HFF-Myc (cell line): ENCODE measurements at regions not wholly inside any gene's neighbourhood (a gene's known extent, or its start where the extent isn't known, plus 50 kb on each side); places are given as distances from the start of the nearest gene placed in this dataset.
"Not testable (repeated sequence)": the region's sequence is repeated elsewhere in the genome, so short reads cannot be mapped to it uniquely, and the experiment has no call there.

Experiments used
- DNase-seq: peaks from one replicate; pipeline ENCODE4 v3.0.0-alpha.2; 2011; ENCODE audit warnings: low read depth; ENCODE audit errors: extremely low read depth
- H3K4me3 ChIP-seq: replicated peaks from 2 replicates; pipeline ENCODE4 v1.5.1; 2011; ENCODE audit warnings: low read depth, mild to moderate bottlenecking, control low read depth, low read length
- TF ChIP-seq, protein P1 (sequence below): IDR thresholded peaks from 2 replicates; pipeline ENCODE4 v1.5.1; 2012; ENCODE audit warnings: mild to moderate bottlenecking, low read depth, low read length, control low read depth; ENCODE audit errors: missing control alignments

- TF ChIP-seq, protein P1, sequence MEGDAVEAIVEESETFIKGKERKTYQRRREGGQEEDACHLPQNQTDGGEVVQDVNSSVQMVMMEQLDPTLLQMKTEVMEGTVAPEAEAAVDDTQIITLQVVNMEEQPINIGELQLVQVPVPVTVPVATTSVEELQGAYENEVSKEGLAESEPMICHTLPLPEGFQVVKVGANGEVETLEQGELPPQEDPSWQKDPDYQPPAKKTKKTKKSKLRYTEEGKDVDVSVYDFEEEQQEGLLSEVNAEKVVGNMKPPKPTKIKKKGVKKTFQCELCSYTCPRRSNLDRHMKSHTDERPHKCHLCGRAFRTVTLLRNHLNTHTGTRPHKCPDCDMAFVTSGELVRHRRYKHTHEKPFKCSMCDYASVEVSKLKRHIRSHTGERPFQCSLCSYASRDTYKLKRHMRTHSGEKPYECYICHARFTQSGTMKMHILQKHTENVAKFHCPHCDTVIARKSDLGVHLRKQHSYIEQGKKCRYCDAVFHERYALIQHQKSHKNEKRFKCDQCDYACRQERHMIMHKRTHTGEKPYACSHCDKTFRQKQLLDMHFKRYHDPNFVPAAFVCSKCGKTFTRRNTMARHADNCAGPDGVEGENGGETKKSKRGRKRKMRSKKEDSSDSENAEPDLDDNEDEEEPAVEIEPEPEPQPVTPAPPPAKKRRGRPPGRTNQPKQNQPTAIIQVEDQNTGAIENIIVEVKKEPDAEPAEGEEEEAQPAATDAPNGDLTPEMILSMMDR = no peak
- no peak for DNase-seq
- H3K4me3 ChIP-seq = no peak overlapping the region
Measured at GRCh38 chr2:203626952-203627681, 79.3 kb upstream of the CD28 start.

DNA sequence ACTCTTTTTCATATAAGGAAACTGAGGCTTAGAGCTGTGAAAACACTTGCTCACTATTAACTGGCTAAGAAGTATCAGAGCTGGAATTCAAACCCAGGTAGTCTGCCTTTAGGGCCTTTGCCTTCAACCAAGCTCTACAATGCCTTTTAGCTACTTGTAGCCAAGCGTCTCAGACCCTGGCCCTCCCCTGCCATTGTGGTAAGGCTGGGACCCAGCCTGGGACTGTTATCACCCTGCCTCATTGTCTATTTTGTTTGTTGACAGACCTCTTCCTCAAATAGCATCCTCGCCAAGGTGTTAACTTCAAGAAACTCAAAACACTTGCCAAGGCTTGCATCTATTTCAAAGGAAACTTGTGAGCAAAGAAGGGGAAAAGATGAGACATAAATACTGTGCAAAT lies 76.7 kb upstream of the CD28 start:
- H3K4me3 ChIP-seq = no peak overlapping the region
- no peak for DNase-seq

DNA sequence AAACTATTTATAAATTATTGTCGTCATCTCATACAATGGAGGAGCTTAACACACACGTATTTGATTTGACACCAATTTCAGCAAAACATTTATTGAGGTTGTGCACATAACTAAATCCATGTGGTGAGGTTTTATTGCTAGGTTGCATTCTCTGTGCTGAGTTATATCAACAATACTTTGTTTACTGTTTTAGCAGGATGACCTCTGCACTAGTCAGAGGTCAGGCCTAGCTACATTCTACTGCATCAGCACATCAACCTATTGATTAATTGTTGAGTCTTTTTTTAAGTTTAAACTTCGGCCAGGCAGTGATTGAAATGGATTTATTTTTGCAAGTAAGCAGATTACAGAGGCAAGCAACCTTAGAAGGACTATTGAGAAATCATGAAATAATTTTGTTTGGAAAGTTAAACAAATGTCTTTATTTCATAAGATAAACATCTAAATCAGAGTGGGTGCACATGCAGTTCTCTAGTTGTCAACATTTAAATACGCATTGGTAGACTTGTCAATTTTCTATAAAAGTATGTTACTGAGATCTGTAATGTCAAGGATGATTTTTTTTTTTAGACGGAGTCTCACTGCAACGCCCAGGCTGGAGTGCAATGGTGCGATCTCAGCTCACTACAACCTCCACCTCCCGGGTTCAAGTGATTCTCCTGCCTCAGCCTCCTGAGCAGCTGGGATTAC lies 75.2 kb upstream of the CD28 start:
- TF ChIP-seq, protein P1 = no peak
- no peak overlapping the region for H3K4me3 ChIP-seq
- no peak for DNase-seq

More for the DNA sequence above, 76.7 kb upstream of the CD28 start:
- TF ChIP-seq, protein P1 = no peak

DNA sequence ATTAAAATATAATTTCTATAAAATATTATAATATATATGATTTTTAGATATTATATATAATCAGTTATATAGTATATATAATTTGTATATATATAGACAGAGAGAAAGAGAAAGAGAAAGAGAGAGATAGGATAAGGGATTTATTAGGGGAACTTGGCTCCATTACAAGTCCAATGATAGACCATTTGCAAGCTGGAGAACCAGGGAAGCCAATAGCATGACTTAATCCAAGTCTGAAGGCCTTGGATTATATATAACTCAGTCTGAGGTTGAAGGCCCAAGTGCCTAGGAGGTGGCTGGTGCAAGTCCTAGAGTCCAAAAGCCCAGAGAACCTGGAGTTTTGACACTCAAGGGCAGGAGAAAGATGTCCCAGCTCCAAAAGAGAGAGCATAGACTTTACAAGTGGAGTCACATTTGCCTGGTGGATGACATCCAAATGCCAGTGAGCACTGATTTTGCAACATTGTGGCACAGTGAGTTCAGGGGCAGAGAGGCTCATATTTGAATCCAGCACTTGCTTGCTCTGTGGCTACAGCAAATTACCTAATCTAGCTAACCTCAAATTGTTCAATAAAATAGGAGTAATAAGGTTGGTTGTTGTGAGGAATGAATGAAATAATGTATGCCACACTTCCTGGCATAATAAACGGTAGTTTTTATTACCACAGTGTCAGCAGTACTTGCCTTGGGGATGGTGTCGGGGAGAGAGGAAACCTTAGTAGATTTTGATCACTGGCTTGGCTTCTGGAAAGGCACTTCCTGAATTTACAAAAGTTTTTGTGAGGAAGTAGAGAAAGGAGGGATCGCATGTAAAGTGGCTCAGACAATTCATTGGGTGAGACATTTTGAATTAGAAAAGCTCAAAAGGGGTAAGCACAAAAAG lies 69.6 kb upstream of the CD28 start:
- TF ChIP-seq, protein P1 = no peak

DNA sequence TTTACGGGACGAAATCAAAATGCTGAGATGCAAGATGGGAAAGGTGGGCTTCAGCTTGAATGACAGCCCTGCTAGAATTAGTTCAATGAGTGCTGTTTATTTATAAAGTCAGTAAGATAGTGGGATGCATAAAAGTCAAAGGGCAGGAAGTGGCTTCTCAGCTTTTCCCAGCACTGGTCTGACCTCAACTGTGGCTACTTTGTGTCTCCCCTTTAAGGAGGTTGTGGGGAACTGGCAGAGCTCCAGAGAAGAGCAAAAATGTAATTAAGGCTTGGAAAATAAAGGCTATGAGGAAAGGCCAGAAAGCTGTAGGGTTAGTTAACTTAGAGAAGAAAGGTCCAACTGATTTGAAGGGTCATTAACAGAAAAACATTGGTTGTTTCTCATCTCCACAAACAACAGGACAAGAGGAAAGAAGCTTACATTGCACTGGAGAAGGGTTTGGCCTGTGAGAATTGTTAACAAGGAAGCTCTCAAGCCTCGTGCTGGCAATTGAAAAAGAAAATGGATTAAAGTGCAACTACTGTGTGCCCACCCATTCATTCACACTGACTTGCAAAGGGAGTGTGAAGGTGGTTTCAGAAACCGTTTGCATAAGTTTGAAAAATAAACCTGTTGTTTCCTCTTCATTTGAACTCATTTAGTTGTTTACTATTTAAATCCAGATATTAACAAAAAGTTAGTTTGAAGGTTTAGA lies 68.8 kb upstream of the CD28 start:
- H3K4me3 ChIP-seq = no peak overlapping the region
- TF ChIP-seq, protein P1 = no peak
- no peak for DNase-seq

More for the DNA sequence above, 69.6 kb upstream of the CD28 start:
- DNase-seq = no peak
- H3K4me3 ChIP-seq = no peak overlapping the region

- not testable (repeated sequence) for H3K4me3 ChIP-seq, DNase-seq
Measured at GRCh38 chr2:203641865-203642264, 64.6 kb upstream of the CD28 start.

- DNase-seq, H3K4me3 ChIP-seq: not testable (repeated sequence)
Measured at GRCh38 chr2:203642841-203643240, 63.6 kb upstream of the CD28 start.
